GM12878 (cell line): ENCODE measurements at regions not wholly inside any gene's neighbourhood (a gene's known extent, or its start where the extent isn't known, plus 50 kb on each side); places are given as distances from the start of the nearest gene placed in this dataset.

Experiments used
- BHLHE40 ChIP-seq, 2 experiments: fragments of 450-650 bp in 1 of 2; IDR thresholded peaks; 2 replicates each; pipeline ENCODE4 v1.6.1; 2011 to 2017; ENCODE audit warnings: low read depth in 2 of 2, borderline replicate concordance in 1 of 2, improper control_type of control experiment in 1 of 2, low read length in 1 of 2, mild to moderate bottlenecking in 1 of 2
- CREB1 ChIP-seq: IDR thresholded peaks from 2 replicates; pipeline ENCODE4 v1.6.1; 2012; ENCODE audit warnings: low read depth, mild to moderate bottlenecking, inconsistent platforms
- ETV6 ChIP-seq, 2 experiments: fragments of 450-650 bp in 1 of 2; IDR thresholded peaks in 1 of 2; conservative IDR thresholded peaks in 1 of 2; 2 replicates each; pipeline ENCODE4 v1.6.1; 2014; ENCODE audit warnings: antibody characterized with exemption in 1 of 2, borderline replicate concordance in 1 of 2, low read depth in 1 of 2, mild to moderate bottlenecking in 1 of 2, moderate library complexity in 1 of 2
- LARP7 ChIP-seq: fragments of 450-650 bp; IDR thresholded peaks from 2 replicates; pipeline ENCODE4 v1.6.1; 2017; ENCODE audit warnings: mild to moderate bottlenecking
- MTA2 ChIP-seq: fragments of 450-650 bp; IDR thresholded peaks from 2 replicates; pipeline ENCODE4 v1.6.1; 2016; ENCODE audit warnings: low read depth, mild to moderate bottlenecking, moderate library complexity
- RAD51 ChIP-seq: fragments of 450-650 bp; IDR thresholded peaks from 2 replicates; pipeline ENCODE4 v1.6.1; 2016; ENCODE audit warnings: moderate library complexity, mild to moderate bottlenecking, inconsistent platforms
- SUZ12 ChIP-seq: fragments of 200-600 bp; sonication (generic); IDR thresholded peaks from one replicate; pipeline ENCODE4 v1.6.1; 2018; ENCODE audit warnings: antibody characterized with exemption, mild to moderate bottlenecking; ENCODE audit not compliant: unreplicated experiment
- TBL1XR1 ChIP-seq: IDR thresholded peaks from 2 replicates; pipeline ENCODE4 v1.6.1; 2012; ENCODE audit warnings: low read depth, low read length, improper control_type of control experiment
- TF ChIP-seq, protein P1 (sequence below): fragments of 450-650 bp; IDR thresholded peaks from 2 replicates; pipeline ENCODE4 v1.6.1; 2017; ENCODE audit warnings: low read depth, mild to moderate bottlenecking, moderate library complexity
- TF ChIP-seq, protein P2 (sequence below): fragments of 450-650 bp; IDR thresholded peaks from 2 replicates; pipeline ENCODE4 v1.6.1; 2017; ENCODE audit warnings: mild to moderate bottlenecking, low read depth, inconsistent platforms; ENCODE audit not compliant: poor library complexity, severe bottlenecking
- TF ChIP-seq, protein P3 (sequence below): IDR thresholded peaks from 2 replicates; pipeline ENCODE4 v1.6.1; 2012; ENCODE audit warnings: low read depth, low read length, improper control_type of control experiment
- TF ChIP-seq, protein P4 (sequence below): fragments of 450-650 bp; IDR thresholded peaks from 2 replicates; pipeline ENCODE4 v1.6.1; 2017; ENCODE audit warnings: mild to moderate bottlenecking, moderate library complexity
- TF ChIP-seq, protein P5 (sequence below): fragments of 450-650 bp; IDR thresholded peaks from 2 replicates; pipeline ENCODE4 v1.6.1; 2016; ENCODE audit warnings: mild to moderate bottlenecking, moderate library complexity, borderline replicate concordance

DNA sequence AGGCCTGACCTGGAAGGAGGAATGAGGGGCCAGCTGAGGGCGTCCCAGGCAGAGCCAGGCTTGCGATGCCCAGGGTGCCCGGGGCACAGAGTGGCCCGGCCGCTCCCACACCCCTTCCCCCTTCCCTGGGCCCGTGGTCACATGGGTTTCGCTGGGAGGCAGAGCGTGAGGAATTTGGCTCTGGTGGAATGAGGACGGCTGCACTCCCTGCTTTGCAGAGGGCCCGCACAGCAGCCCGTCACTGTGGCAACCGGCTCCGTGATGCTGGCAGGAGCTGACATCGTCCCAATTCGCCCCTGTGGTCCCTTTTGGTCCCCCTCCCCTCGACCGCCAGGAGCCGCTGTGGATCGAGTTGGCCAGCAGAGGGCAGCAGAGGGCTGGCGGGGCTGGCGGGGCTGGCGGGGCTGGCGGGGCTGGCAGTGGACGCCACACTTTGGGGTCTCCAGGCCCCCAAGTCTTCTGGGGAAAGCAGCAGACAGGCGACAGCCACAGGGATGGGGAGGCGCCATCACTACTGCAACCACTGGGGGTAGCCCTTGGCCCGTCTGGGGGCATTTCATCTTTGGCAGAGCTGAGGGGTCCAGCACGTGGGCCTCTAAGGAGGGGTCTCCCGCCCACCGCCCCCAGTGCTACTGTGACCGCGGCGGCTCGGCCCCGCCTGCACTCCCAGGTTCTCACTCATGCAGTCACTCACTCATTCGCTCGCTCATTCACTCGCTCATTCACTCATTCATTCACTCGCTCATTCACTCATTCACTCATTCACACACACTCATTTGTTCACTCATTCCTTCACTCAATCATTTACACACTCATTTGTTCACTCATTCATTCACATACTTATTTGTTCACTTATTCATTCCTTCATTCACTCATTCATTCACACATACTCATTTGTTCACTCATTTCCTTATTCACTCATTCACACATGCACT is 49.7 kb upstream of the BHLHE23 start (continued):
- TF ChIP-seq, protein P1, sequence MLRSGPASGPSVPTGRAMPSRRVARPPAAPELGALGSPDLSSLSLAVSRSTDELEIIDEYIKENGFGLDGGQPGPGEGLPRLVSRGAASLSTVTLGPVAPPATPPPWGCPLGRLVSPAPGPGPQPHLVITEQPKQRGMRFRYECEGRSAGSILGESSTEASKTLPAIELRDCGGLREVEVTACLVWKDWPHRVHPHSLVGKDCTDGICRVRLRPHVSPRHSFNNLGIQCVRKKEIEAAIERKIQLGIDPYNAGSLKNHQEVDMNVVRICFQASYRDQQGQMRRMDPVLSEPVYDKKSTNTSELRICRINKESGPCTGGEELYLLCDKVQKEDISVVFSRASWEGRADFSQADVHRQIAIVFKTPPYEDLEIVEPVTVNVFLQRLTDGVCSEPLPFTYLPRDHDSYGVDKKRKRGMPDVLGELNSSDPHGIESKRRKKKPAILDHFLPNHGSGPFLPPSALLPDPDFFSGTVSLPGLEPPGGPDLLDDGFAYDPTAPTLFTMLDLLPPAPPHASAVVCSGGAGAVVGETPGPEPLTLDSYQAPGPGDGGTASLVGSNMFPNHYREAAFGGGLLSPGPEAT, result no peak
- TF ChIP-seq, protein P2, sequence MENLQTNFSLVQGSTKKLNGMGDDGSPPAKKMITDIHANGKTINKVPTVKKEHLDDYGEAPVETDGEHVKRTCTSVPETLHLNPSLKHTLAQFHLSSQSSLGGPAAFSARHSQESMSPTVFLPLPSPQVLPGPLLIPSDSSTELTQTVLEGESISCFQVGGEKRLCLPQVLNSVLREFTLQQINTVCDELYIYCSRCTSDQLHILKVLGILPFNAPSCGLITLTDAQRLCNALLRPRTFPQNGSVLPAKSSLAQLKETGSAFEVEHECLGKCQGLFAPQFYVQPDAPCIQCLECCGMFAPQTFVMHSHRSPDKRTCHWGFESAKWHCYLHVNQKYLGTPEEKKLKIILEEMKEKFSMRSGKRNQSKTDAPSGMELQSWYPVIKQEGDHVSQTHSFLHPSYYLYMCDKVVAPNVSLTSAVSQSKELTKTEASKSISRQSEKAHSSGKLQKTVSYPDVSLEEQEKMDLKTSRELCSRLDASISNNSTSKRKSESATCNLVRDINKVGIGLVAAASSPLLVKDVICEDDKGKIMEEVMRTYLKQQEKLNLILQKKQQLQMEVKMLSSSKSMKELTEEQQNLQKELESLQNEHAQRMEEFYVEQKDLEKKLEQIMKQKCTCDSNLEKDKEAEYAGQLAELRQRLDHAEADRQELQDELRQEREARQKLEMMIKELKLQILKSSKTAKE, result peak; percentile 34
- TF ChIP-seq, protein P3, sequence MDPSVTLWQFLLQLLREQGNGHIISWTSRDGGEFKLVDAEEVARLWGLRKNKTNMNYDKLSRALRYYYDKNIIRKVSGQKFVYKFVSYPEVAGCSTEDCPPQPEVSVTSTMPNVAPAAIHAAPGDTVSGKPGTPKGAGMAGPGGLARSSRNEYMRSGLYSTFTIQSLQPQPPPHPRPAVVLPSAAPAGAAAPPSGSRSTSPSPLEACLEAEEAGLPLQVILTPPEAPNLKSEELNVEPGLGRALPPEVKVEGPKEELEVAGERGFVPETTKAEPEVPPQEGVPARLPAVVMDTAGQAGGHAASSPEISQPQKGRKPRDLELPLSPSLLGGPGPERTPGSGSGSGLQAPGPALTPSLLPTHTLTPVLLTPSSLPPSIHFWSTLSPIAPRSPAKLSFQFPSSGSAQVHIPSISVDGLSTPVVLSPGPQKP, result no peak
- TF ChIP-seq BHLHE40 (IDR thresholded peaks at IDR 0.05; ENCODE audit: borderline replicate concordance in 1 of 2, low read depth in 2 of 2, low read length in 1 of 2), result peak in 1 of 2 experiments; percentile 9; a peak in 1 of 4 replicates
- TF ChIP-seq LARP7, result no peak
- TF ChIP-seq RAD51, result no peak
- TF ChIP-seq MTA2, result 0 out of 2 replicates have a peak, but pooled peaks have one; percentile 26
- TF ChIP-seq, protein P4, sequence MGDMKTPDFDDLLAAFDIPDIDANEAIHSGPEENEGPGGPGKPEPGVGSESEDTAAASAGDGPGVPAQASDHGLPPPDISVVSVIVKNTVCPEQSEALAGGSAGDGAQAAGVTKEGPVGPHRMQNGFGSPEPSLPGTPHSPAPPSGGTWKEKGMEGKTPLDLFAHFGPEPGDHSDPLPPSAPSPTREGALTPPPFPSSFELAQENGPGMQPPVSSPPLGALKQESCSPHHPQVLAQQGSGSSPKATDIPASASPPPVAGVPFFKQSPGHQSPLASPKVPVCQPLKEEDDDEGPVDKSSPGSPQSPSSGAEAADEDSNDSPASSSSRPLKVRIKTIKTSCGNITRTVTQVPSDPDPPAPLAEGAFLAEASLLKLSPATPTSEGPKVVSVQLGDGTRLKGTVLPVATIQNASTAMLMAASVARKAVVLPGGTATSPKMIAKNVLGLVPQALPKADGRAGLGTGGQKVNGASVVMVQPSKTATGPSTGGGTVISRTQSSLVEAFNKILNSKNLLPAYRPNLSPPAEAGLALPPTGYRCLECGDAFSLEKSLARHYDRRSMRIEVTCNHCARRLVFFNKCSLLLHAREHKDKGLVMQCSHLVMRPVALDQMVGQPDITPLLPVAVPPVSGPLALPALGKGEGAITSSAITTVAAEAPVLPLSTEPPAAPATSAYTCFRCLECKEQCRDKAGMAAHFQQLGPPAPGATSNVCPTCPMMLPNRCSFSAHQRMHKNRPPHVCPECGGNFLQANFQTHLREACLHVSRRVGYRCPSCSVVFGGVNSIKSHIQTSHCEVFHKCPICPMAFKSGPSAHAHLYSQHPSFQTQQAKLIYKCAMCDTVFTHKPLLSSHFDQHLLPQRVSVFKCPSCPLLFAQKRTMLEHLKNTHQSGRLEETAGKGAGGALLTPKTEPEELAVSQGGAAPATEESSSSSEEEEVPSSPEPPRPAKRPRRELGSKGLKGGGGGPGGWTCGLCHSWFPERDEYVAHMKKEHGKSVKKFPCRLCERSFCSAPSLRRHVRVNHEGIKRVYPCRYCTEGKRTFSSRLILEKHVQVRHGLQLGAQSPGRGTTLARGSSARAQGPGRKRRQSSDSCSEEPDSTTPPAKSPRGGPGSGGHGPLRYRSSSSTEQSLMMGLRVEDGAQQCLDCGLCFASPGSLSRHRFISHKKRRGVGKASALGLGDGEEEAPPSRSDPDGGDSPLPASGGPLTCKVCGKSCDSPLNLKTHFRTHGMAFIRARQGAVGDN, result no peak
- no peak for TF ChIP-seq TBL1XR1
- TF ChIP-seq ETV6 (conservative IDR thresholded peaks at IDR 0.05 in 1 of 2, IDR thresholded peaks at IDR 0.05 in 1 of 2; ENCODE audit: borderline replicate concordance in 1 of 2, low read depth in 1 of 2), result no peak
- no peak for TF ChIP-seq SUZ12
- no peak for TF ChIP-seq CREB1
- TF ChIP-seq, protein P5, sequence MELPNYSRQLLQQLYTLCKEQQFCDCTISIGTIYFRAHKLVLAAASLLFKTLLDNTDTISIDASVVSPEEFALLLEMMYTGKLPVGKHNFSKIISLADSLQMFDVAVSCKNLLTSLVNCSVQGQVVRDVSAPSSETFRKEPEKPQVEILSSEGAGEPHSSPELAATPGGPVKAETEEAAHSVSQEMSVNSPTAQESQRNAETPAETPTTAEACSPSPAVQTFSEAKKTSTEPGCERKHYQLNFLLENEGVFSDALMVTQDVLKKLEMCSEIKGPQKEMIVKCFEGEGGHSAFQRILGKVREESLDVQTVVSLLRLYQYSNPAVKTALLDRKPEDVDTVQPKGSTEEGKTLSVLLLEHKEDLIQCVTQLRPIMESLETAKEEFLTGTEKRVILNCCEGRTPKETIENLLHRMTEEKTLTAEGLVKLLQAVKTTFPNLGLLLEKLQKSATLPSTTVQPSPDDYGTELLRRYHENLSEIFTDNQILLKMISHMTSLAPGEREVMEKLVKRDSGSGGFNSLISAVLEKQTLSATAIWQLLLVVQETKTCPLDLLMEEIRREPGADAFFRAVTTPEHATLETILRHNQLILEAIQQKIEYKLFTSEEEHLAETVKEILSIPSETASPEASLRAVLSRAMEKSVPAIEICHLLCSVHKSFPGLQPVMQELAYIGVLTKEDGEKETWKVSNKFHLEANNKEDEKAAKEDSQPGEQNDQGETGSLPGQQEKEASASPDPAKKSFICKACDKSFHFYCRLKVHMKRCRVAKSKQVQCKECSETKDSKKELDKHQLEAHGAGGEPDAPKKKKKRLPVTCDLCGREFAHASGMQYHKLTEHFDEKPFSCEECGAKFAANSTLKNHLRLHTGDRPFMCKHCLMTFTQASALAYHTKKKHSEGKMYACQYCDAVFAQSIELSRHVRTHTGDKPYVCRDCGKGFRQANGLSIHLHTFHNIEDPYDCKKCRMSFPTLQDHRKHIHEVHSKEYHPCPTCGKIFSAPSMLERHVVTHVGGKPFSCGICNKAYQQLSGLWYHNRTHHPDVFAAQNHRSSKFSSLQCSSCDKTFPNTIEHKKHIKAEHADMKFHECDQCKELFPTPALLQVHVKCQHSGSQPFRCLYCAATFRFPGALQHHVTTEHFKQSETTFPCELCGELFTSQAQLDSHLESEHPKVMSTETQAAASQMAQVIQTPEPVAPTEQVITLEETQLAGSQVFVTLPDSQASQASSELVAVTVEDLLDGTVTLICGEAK, result no peak
